Prostate gland (tissue), 2 donors: ENCODE measurements at regions not wholly inside any gene's neighbourhood (a gene's known extent, or its start where the extent isn't known, plus 50 kb on each side); places are given as distances from the start of the nearest gene placed in this dataset.

Source experiments
- DNase-seq: peaks from one replicate; pipeline ENCODE4 v3.0.0-alpha.2; 2019; ENCODE audit warnings: low spot score
- H3K27ac ChIP-seq, 2 donors: fragments of 200-600 bp; sonication (generic); 2 replicates each; pipeline ENCODE4 v1.5.1; 2017 to 2019
- H3K27me3 ChIP-seq: fragments of 200-600 bp; sonication (generic); replicated peaks from 2 replicates; pipeline ENCODE4 v1.5.1; 2019; ENCODE audit not compliant: insufficient read depth
- H3K36me3 ChIP-seq, 2 donors: fragments of 200-600 bp; sonication (generic); 1 replicate in 1 of 2; 2 replicates in 1 of 2; pipeline versions ENCODE4 v1.5.1 to v1.8.1; 2017 to 2019
- H3K4me1 ChIP-seq: fragments of 200-600 bp; sonication (generic); replicated peaks from 2 replicates; pipeline ENCODE4 v1.5.1; 2019
- H3K4me3 ChIP-seq, 2 donors: fragments of 200-600 bp; sonication (generic); 2 replicates each; pipeline ENCODE4 v1.5.1; 2017 to 2019
- H3K9me3 ChIP-seq: fragments of 200-600 bp; sonication (generic); 2 replicates; pipeline ENCODE4 v1.5.1; 2017
- POLR2A ChIP-seq: fragments of 450-650 bp; IDR thresholded peaks from one replicate; pipeline ENCODE4 v1.6.1; 2016; ENCODE audit warnings: antibody characterized with exemption, mild to moderate bottlenecking
- POLR2AphosphoS5 ChIP-seq: sonication (generic); formaldehyde crosslinking; IDR thresholded peaks from one replicate; pipeline ENCODE4 v1.6.1; 2017; ENCODE audit warnings: antibody characterized with exemption
- WGBS: methylation state at CpG from one replicate; pipeline ENCODE4 v1.1.5; 2018; 5-methylcytosine and 5-hydroxymethylcytosine counted together
- intact Hi-C: fragments of 100-400 bp; cut with DNase I; formaldehyde crosslinking; loops from one replicate; pipeline ENCODE4 v1.14.2; 2022
- TF ChIP-seq, protein P1 (sequence below), 4 experiments: fragments of 200-600 bp in 2 of 4; fragments of 450-650 bp in 2 of 4; sonication (generic) in 2 of 4; IDR thresholded peaks; 1 replicate in 3 of 4; 2 replicates in 1 of 4; pipeline ENCODE4 v1.5.1; 2016 to 2019; ENCODE audit warnings: antibody characterized with exemption in 4 of 4, mild to moderate bottlenecking in 2 of 4, moderate library complexity in 2 of 4

- intact Hi-C loops = no loop called here
- Histone ChIP-seq H3K4me1 (no peaks in the 10 kb centered on the region), H3K27me3 (no peaks in the 10 kb centered on the region), H3K4me3 (no peak overlapping the region), H3K27ac (no peak overlapping the region), H3K9me3 (no peaks in the 10 kb centered on the region), H3K36me3 (no peaks in the 10 kb centered on the region)
- TF ChIP-seq POLR2A (no peak), POLR2AphosphoS5 (no peak)
- TF ChIP-seq, protein P1, sequence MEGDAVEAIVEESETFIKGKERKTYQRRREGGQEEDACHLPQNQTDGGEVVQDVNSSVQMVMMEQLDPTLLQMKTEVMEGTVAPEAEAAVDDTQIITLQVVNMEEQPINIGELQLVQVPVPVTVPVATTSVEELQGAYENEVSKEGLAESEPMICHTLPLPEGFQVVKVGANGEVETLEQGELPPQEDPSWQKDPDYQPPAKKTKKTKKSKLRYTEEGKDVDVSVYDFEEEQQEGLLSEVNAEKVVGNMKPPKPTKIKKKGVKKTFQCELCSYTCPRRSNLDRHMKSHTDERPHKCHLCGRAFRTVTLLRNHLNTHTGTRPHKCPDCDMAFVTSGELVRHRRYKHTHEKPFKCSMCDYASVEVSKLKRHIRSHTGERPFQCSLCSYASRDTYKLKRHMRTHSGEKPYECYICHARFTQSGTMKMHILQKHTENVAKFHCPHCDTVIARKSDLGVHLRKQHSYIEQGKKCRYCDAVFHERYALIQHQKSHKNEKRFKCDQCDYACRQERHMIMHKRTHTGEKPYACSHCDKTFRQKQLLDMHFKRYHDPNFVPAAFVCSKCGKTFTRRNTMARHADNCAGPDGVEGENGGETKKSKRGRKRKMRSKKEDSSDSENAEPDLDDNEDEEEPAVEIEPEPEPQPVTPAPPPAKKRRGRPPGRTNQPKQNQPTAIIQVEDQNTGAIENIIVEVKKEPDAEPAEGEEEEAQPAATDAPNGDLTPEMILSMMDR (IDR thresholded peaks at IDR 0.05) = no peak
- DNase-seq = no peak
- WGBS = 15% methylated on average over 1 of the region's 1 CpG
Observed at GRCh38 chr5:99243111-99243510, 314.3 kb upstream of the CHD1 start.

GRCh38 chr5:99239826-99240360 is 311.1 kb upstream of the CHD1 start:
- intact Hi-C loops = no loop called here
- WGBS = 82% methylated on average over 3 of the region's 3 CpGs
- H3K27ac ChIP-seq = no peak overlapping the region
- H3K9me3 ChIP-seq = no peaks in the 10 kb centered on the region
- DNase-seq = no peak
- no peaks in the 10 kb centered on the region for H3K27me3 ChIP-seq
- H3K4me3 ChIP-seq = no peak overlapping the region
- H3K4me1 ChIP-seq = no peaks in the 10 kb centered on the region
- TF ChIP-seq, protein P1 (IDR thresholded peaks at IDR 0.05) = no peak
- TF ChIP-seq POLR2A (no peak), POLR2AphosphoS5 (no peak)
- H3K36me3 ChIP-seq = no peaks in the 10 kb centered on the region

GRCh38 chr5:99191206-99191745 is 262.5 kb upstream of the CHD1 start:
- Histone ChIP-seq H3K4me3 (no peak overlapping the region), H3K9me3 (no peaks in the 10 kb centered on the region), H3K4me1 (no peaks in the 10 kb centered on the region), H3K36me3 (no peaks in the 10 kb centered on the region), H3K27ac (no peak overlapping the region), H3K27me3 (no peaks in the 10 kb centered on the region)
- WGBS = 58% methylated on average over 5 of the region's 5 CpGs
- no peak for DNase-seq
- intact Hi-C loops = no loop called here
- no peak for TF ChIP-seq POLR2AphosphoS5
- no peak for TF ChIP-seq POLR2A
- TF ChIP-seq, protein P1 (IDR thresholded peaks at IDR 0.05) = no peak

DNA sequence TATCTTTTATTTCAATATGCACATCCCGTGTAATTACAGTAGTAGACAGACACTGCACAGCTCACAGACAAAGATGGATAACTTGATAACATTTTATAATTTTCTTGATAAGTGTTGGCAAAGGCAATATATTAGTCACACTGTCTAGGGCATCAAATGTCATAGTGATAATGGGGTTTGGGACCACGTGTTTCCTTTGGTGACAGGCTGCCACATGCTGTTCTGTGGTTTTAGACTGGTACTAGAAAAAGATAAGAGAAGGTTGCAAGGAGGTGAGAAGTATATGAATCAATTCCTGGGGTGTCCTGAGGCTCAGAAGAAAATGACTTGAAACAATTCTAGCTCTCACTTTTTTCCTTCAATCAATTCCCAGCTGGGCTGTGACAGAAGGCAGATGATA is 258.8 kb upstream of the CHD1 start:
- Histone ChIP-seq H3K9me3 (no peaks in the 10 kb centered on the region), H3K27me3 (no peaks in the 10 kb centered on the region), H3K36me3 (no peaks in the 10 kb centered on the region), H3K4me3 (no peak overlapping the region), H3K27ac (no peak overlapping the region), H3K4me1 (no peaks in the 10 kb centered on the region)
- WGBS = 35% methylated on average over 2 of the region's 2 CpGs
- intact Hi-C loops = no loop called here
- DNase-seq = no peak
- TF ChIP-seq POLR2AphosphoS5 (no peak), POLR2A (no peak)
- TF ChIP-seq, protein P1 (IDR thresholded peaks at IDR 0.05) = no peak

GRCh38 chr5:99179206-99179605 is 250.4 kb upstream of the CHD1 start:
- Histone ChIP-seq H3K36me3 (no peaks in the 10 kb centered on the region), H3K4me3 (no peak overlapping the region), H3K9me3 (no peaks in the 10 kb centered on the region), H3K27me3 (no peaks in the 10 kb centered on the region), H3K4me1 (no peaks in the 10 kb centered on the region), H3K27ac (no peak overlapping the region)
- WGBS = 68% methylated on average over 4 of the region's 4 CpGs
- DNase-seq = no peak
- TF ChIP-seq POLR2A (no peak), POLR2AphosphoS5 (no peak)
- TF ChIP-seq, protein P1 (IDR thresholded peaks at IDR 0.05) = no peak
- intact Hi-C loops = no loop called here
